ENCODE measurements at regions not wholly inside any gene's neighbourhood (a gene's known extent, or its start where the extent isn't known, plus 50 kb on each side); places are given as distances from the start of the nearest gene placed in this dataset.
"Not testable (repeated sequence)": the region's sequence is repeated elsewhere in the genome, so short reads cannot be mapped to it uniquely, and the experiment has no call there.

GRCh38 chr3:73257186-73257585 is 195.7 kb downstream of the EBLN2 start:
- TF ChIP-seq POLR2A (IDR thresholded peaks at IDR 0.05), result no peak
- TF ChIP-seq POLR2AphosphoS5 (IDR thresholded peaks at IDR 0.05), result no peak
- TF ChIP-seq CTCF (IDR thresholded peaks at IDR 0.05 in 8 of 11, conservative IDR thresholded peaks at IDR 0.05 in 3 of 11), result no peak
- 73 to 77% (median 74%) methylated on average over 4 of the region's 4 CpGs for WGBS, 5 donors
- Histone ChIP-seq H3K4me3 (no peak overlapping the region), H3K4me1 (no peaks in the 10 kb centered on the region), H3K36me3 (no peaks in the 10 kb centered on the region), H3K27me3 (replicated peaks in 1 of 7) (peaks cover 0 to 22% (median 0%) of the 10 kb centered on the region in 7 donors), H3K27ac (no peak overlapping the region), H3K9me3 (no peaks in the 10 kb centered on the region)
- intact Hi-C loops (cut with DNase I; ENCODE audit: low total_unique reads), result no loop called here
- no peak for DNase-seq

GRCh38 chr3:73258057-73258456 is 196.6 kb downstream of the EBLN2 start:
- WGBS, 5 donors, result 68 to 77% (median 75%) methylated on average over 4 of the region's 4 CpGs
- H3K4me3 ChIP-seq, result no peak overlapping the region
- no peaks in the 10 kb centered on the region for H3K36me3 ChIP-seq
- H3K27me3 ChIP-seq (replicated peaks in 1 of 7), result peaks cover 0 to 25% (median 0%) of the 10 kb centered on the region in 7 donors
- no peaks in the 10 kb centered on the region for H3K9me3 ChIP-seq
- no peak for TF ChIP-seq POLR2AphosphoS5 (IDR thresholded peaks at IDR 0.05)
- intact Hi-C loops (cut with DNase I; ENCODE audit: low total_unique reads), result no loop called here
- H3K27ac ChIP-seq, result no peak overlapping the region
- DNase-seq, result no peak
- H3K4me1 ChIP-seq, result no peaks in the 10 kb centered on the region

GRCh38 chr3:73259291-73259690 is 197.8 kb downstream of the EBLN2 start:
- Histone ChIP-seq H3K4me3 (no peak overlapping the region), H3K36me3 (no peaks in the 10 kb centered on the region), H3K4me1 (no peaks in the 10 kb centered on the region), H3K27ac (no peak overlapping the region), H3K9me3 (no peaks in the 10 kb centered on the region), H3K27me3 (replicated peaks in 1 of 7) (peaks cover 0 to 20% (median 0%) of the 10 kb centered on the region in 7 donors)
- TF ChIP-seq CTCF (IDR thresholded peaks at IDR 0.05 in 8 of 11, conservative IDR thresholded peaks at IDR 0.05 in 3 of 11) (no peak), POLR2AphosphoS5 (IDR thresholded peaks at IDR 0.05) (no peak), POLR2A (IDR thresholded peaks at IDR 0.05) (no peak)
- intact Hi-C loops (cut with DNase I; ENCODE audit: low total_unique reads), result no loop called here
- DNase-seq, result no peak
- WGBS, 5 donors, result 76 to 91% (median 87%) methylated on average over 2 of the region's 2 CpGs

GRCh38 chr3:73259856-73260255 is 198.4 kb downstream of the EBLN2 start:
- Histone ChIP-seq H3K4me3 (no peak overlapping the region), H3K9me3 (no peaks in the 10 kb centered on the region), H3K36me3 (no peaks in the 10 kb centered on the region), H3K27ac (no peak overlapping the region), H3K27me3 (replicated peaks in 1 of 7) (peaks cover 0 to 19% (median 0%) of the 10 kb centered on the region in 7 donors), H3K4me1 (no peaks in the 10 kb centered on the region)
- intact Hi-C loops (cut with DNase I; ENCODE audit: low total_unique reads), result no loop called here
- no peak for TF ChIP-seq POLR2A (IDR thresholded peaks at IDR 0.05)
- TF ChIP-seq CTCF (IDR thresholded peaks at IDR 0.05 in 8 of 11, conservative IDR thresholded peaks at IDR 0.05 in 3 of 11), result no peak
- TF ChIP-seq POLR2AphosphoS5 (IDR thresholded peaks at IDR 0.05), result no peak
- 32 to 56% (median 52%) methylated on average over 1 of the region's 1 CpG for WGBS, 5 donors
- no peak for DNase-seq

- 72 to 100% (median 87%) methylated on average over 1 of the region's 1 CpG for WGBS, 5 donors
- H3K27ac ChIP-seq; intact Hi-C loops (cut with DNase I; ENCODE audit: low total_unique reads); H3K36me3 ChIP-seq; H3K4me1 ChIP-seq; H3K9me3 ChIP-seq; DNase-seq; H3K27me3 ChIP-seq (replicated peaks in 1 of 7); H3K4me3 ChIP-seq: not testable (repeated sequence)
Measured at GRCh38 chr3:73266558-73266957, 205.1 kb downstream of the EBLN2 start.

GRCh38 chr3:73269126-73269525 is 207.7 kb downstream of the EBLN2 start:
- H3K4me3 ChIP-seq; DNase-seq; H3K4me1 ChIP-seq; intact Hi-C loops (cut with DNase I; ENCODE audit: low total_unique reads); H3K36me3 ChIP-seq; H3K27me3 ChIP-seq (replicated peaks in 1 of 7); H3K9me3 ChIP-seq; H3K27ac ChIP-seq: not testable (repeated sequence)
- 89 to 97% (median 95%) methylated on average over 4 to 25 of the region's 25 CpGs for WGBS, 5 donors
